ENCODE measurements at regions not wholly inside any gene's neighbourhood (a gene's known extent, or its start where the extent isn't known, plus 50 kb on each side); places are given as distances from the start of the nearest gene placed in this dataset.
"Not testable (repeated sequence)": the region's sequence is repeated elsewhere in the genome, so short reads cannot be mapped to it uniquely, and the experiment has no call there.

DNA sequence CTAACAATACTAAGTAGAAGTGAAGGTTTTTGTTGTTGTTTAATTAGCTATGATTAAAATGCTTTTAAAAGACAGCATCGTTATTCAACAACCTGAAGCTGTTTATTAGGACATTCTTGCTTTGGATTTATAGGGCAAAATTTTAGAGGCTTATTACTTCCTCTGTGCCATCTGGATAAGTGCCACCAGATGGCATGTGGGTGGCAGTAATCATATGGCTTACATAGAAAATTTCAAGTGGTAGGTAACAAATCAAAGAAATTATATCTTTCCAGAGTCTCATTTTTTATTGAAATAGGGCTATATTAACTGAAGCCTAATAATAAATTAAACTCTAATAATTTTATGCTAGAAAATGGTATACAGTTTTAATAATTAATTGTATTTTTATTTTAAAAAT, 83.3 kb upstream of the HTR2C start:
- H3K9me3 ChIP-seq (ENCODE audit: insufficient read depth, low read depth): peaks cover 2% of the 10 kb centered on the region; the same call in 1 of the 2 replicates
- H3K27me3 ChIP-seq (ENCODE audit: insufficient read depth, low read depth): no peaks in the 10 kb centered on the region
- H4K20me1 ChIP-seq (ENCODE audit: insufficient read depth): no peaks in the 10 kb centered on the region
- ChIA-PET CTCF (interaction anchor here (0.6 kb wide), 1 partner anchor 456 kb away, joined by 3 read pairs; no protein-coding TSS in a partner anchor), POLR2A (ENCODE audit: unreplicated experiment) (no interaction called here)
- H2AFZ ChIP-seq: no peak overlapping the region
- intact Hi-C loops (cut with micrococcal nuclease; ENCODE audit: unreplicated experiment): no loop called here
- TF ChIP-seq EZH2 (IDR thresholded peaks at IDR 0.05; ENCODE audit: low read depth): no peak
- peak; percentile 49; the same call in 1 of the 2 replicates for TF ChIP-seq CTCF (conservative IDR thresholded peaks at IDR 0.05)
- no peaks in the 10 kb centered on the region for H3K36me3 ChIP-seq (ENCODE audit: low read depth)
- H3K4me1 ChIP-seq (replicated peaks; ENCODE audit: insufficient read depth): no peaks in the 10 kb centered on the region
- no peaks in the 10 kb centered on the region for H3F3A ChIP-seq (ENCODE audit: insufficient read depth, low read depth)
- DNase-seq: no peak
- no peak overlapping the region for H3K4me2 ChIP-seq
- BruUV-seq (replicated peaks): no TSS peak
- no peak overlapping the region for H3K4me3 ChIP-seq
- no peaks in the 10 kb centered on the region for H3K79me2 ChIP-seq (ENCODE audit: low read depth)
- H3K9me2 ChIP-seq (ENCODE audit: insufficient read depth): no peaks in the 10 kb centered on the region
- no peak overlapping the region for H3K27ac ChIP-seq

GRCh38 chrX:114508756-114509155, 75.1 kb upstream of the HTR2C start:
- no peaks in the 10 kb centered on the region for H3K79me2 ChIP-seq (ENCODE audit: low read depth)
- ChIA-PET CTCF (no interaction called here), POLR2A (ENCODE audit: unreplicated experiment) (no interaction called here)
- H3F3A ChIP-seq (ENCODE audit: insufficient read depth, low read depth): no peaks in the 10 kb centered on the region
- H3K27me3 ChIP-seq (ENCODE audit: insufficient read depth, low read depth): no peaks in the 10 kb centered on the region
- H2AFZ ChIP-seq: no peak overlapping the region
- DNase-seq: no peak
- no peaks in the 10 kb centered on the region for H4K20me1 ChIP-seq (ENCODE audit: insufficient read depth)
- no peak overlapping the region for H3K4me2 ChIP-seq
- intact Hi-C loops (cut with micrococcal nuclease; ENCODE audit: unreplicated experiment): no loop called here
- H3K9me3 ChIP-seq (ENCODE audit: insufficient read depth, low read depth): no peaks in the 10 kb centered on the region
- H3K4me1 ChIP-seq (replicated peaks; ENCODE audit: insufficient read depth): no peaks in the 10 kb centered on the region
- H3K9me2 ChIP-seq (ENCODE audit: insufficient read depth): no peaks in the 10 kb centered on the region
- BruUV-seq (replicated peaks): no TSS peak
- TF ChIP-seq CTCF (conservative IDR thresholded peaks at IDR 0.05): no peak
- TF ChIP-seq EZH2 (IDR thresholded peaks at IDR 0.05; ENCODE audit: low read depth): no peak
- H3K4me3 ChIP-seq: no peak overlapping the region
- H3K27ac ChIP-seq: no peak overlapping the region
- no peaks in the 10 kb centered on the region for H3K36me3 ChIP-seq (ENCODE audit: low read depth)

DNA sequence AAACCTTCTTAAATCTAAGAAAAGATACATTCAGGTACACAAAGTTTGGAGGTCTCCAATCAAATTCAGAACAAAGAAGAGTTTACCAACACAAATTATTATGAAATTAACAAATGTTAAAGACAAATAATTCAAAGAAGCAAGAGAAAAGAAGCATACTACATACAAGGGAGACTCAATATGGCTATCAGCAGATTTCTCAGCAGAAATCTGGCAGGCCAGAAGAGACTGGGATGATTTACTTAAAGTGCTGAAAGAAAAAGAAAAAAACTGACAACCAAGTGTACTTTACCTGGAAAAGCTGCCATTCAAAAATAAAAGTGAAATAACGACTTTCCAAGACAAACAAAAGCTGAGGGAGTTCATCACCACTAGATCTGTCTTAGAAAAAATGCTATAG, 64.4 kb upstream of the HTR2C start:
- H3K36me3 ChIP-seq (ENCODE audit: low read depth): no peaks in the 10 kb centered on the region
- POLR2A ChIA-PET (ENCODE audit: unreplicated experiment): no interaction called here
- H3K79me2 ChIP-seq (ENCODE audit: low read depth): no peaks in the 10 kb centered on the region
- DNase-seq: no peak
- no peaks in the 10 kb centered on the region for H4K20me1 ChIP-seq (ENCODE audit: insufficient read depth)
- H3F3A ChIP-seq (ENCODE audit: insufficient read depth, low read depth): no peaks in the 10 kb centered on the region
- no peak overlapping the region for H3K27ac ChIP-seq
- no peak overlapping the region for H3K4me2 ChIP-seq
- intact Hi-C loops (cut with micrococcal nuclease; ENCODE audit: unreplicated experiment): no loop called here
- H3K4me3 ChIP-seq: no peak overlapping the region
- no peaks in the 10 kb centered on the region for H3K9me3 ChIP-seq (ENCODE audit: insufficient read depth, low read depth)
- BruUV-seq (replicated peaks): no TSS peak
- CTCF ChIA-PET: no interaction called here
- no peaks in the 10 kb centered on the region for H3K4me1 ChIP-seq (replicated peaks; ENCODE audit: insufficient read depth)
- no peaks in the 10 kb centered on the region for H3K9me2 ChIP-seq (ENCODE audit: insufficient read depth)
- H2AFZ ChIP-seq: no peak overlapping the region
- TF ChIP-seq EZH2 (IDR thresholded peaks at IDR 0.05; ENCODE audit: low read depth) (no peak), CTCF (conservative IDR thresholded peaks at IDR 0.05) (no peak)
- H3K27me3 ChIP-seq (ENCODE audit: insufficient read depth, low read depth): no peaks in the 10 kb centered on the region

- H3K4me2 ChIP-seq; BruUV-seq (replicated peaks); H3K9me3 ChIP-seq (ENCODE audit: insufficient read depth, low read depth); H3K27ac ChIP-seq; H3F3A ChIP-seq (ENCODE audit: insufficient read depth, low read depth); H2AFZ ChIP-seq; H3K4me3 ChIP-seq; POLR2A ChIA-PET (ENCODE audit: unreplicated experiment); intact Hi-C loops (cut with micrococcal nuclease; ENCODE audit: unreplicated experiment); DNase-seq; H3K36me3 ChIP-seq (ENCODE audit: low read depth); H3K9me2 ChIP-seq (ENCODE audit: insufficient read depth); H3K27me3 ChIP-seq (ENCODE audit: insufficient read depth, low read depth); H3K4me1 ChIP-seq (replicated peaks; ENCODE audit: insufficient read depth); H3K79me2 ChIP-seq (ENCODE audit: low read depth); H4K20me1 ChIP-seq (ENCODE audit: insufficient read depth); CTCF ChIA-PET: not testable (repeated sequence)
Measured at GRCh38 chrX:114520701-114521100, 63.2 kb upstream of the HTR2C start.

Data from PC-9 (cell line).